OCI-LY1 (cell line): ENCODE measurements at regions not wholly inside any gene's neighbourhood (a gene's known extent, or its start where the extent isn't known, plus 50 kb on each side); places are given as distances from the start of the nearest gene placed in this dataset.

ENCODE experiments used
- EZH2 ChIP-seq: fragments of 200-600 bp; sonication (generic), shearing (Covaris generic); IDR thresholded peaks from 2 replicates; pipeline ENCODE4 v1.8.0; 2017; ENCODE audit warnings: borderline replicate concordance, mixed run types, mild to moderate bottlenecking, antibody characterized with exemption, low read length, moderate library complexity, mixed read lengths
- TF ChIP-seq, protein P1 (sequence below): fragments of 200-600 bp; sonication (generic), shearing (Covaris generic); IDR thresholded peaks from 2 replicates; pipeline ENCODE4 v1.5.1; 2017; ENCODE audit warnings: mild to moderate bottlenecking, antibody characterized with exemption, low read length, moderate library complexity, mixed read lengths

DNA sequence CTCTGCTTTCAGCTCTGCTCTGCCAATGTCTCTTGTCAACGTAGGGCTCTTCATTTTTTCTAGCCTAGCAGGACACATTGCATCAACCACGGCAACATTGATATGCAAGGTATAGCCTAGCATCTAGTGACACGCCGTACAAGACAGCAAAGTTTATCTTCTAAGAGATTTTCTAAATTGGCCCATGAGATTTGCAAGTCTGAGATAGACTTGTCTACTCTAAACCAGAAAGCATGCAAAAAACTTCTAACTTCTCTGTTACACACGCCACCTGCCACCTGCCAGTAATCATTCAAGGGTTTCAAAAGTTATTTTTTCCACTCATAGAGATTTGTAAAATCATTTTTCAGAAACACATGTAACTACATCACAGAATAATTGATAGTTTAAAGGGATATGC is 1265.7 kb downstream of the C4orf33 start:
- TF ChIP-seq, protein P1, sequence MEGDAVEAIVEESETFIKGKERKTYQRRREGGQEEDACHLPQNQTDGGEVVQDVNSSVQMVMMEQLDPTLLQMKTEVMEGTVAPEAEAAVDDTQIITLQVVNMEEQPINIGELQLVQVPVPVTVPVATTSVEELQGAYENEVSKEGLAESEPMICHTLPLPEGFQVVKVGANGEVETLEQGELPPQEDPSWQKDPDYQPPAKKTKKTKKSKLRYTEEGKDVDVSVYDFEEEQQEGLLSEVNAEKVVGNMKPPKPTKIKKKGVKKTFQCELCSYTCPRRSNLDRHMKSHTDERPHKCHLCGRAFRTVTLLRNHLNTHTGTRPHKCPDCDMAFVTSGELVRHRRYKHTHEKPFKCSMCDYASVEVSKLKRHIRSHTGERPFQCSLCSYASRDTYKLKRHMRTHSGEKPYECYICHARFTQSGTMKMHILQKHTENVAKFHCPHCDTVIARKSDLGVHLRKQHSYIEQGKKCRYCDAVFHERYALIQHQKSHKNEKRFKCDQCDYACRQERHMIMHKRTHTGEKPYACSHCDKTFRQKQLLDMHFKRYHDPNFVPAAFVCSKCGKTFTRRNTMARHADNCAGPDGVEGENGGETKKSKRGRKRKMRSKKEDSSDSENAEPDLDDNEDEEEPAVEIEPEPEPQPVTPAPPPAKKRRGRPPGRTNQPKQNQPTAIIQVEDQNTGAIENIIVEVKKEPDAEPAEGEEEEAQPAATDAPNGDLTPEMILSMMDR = no peak
- no peak for TF ChIP-seq EZH2
